HPDE6-E6E7 (cell line): ENCODE measurements at regions not wholly inside any gene's neighbourhood (a gene's known extent, or its start where the extent isn't known, plus 50 kb on each side); places are given as distances from the start of the nearest gene placed in this dataset.
"Not testable (repeated sequence)": the region's sequence is repeated elsewhere in the genome, so short reads cannot be mapped to it uniquely, and the experiment has no call there.

ENCODE experiments used
- DNase-seq: peaks from one replicate; pipeline ENCODE4 v3.0.0; 2011; ENCODE audit warnings: missing footprints; ENCODE audit errors: extremely low spot score

- DNase-seq, result peak; percentile 8
Measured at GRCh38 chr2:150856596-150857281, 369.3 kb upstream of the RND3 start.

GRCh38 chr2:150853263-150853662 is 365.8 kb upstream of the RND3 start:
- no peak for DNase-seq

GRCh38 chr2:150850641-150851040 is 363.2 kb upstream of the RND3 start:
- DNase-seq, result no peak

GRCh38 chr2:150847578-150847977 is 360.1 kb upstream of the RND3 start:
- no peak for DNase-seq

GRCh38 chr2:150846691-150847090 is 359.2 kb upstream of the RND3 start:
- DNase-seq, result no peak

GRCh38 chr2:150832686-150833085 is 345.2 kb upstream of the RND3 start:
- no peak for DNase-seq

GRCh38 chr2:150824118-150824517 is 336.7 kb upstream of the RND3 start:
- DNase-seq, result no peak

GRCh38 chr2:150817422-150817821 is 330.0 kb upstream of the RND3 start:
- DNase-seq, result no peak

- DNase-seq, result no peak
Measured at GRCh38 chr2:150812664-150813367, 325.3 kb upstream of the RND3 start.

GRCh38 chr2:150812066-150812465 is 324.6 kb upstream of the RND3 start:
- DNase-seq, result no peak

GRCh38 chr2:150811259-150811855 is 323.9 kb upstream of the RND3 start:
- DNase-seq, result no peak

GRCh38 chr2:150809103-150809502 is 321.6 kb upstream of the RND3 start:
- no peak for DNase-seq

- DNase-seq, result no peak
Measured at GRCh38 chr2:150806336-150806735, 318.9 kb upstream of the RND3 start.

GRCh38 chr2:150803689-150804398 is 316.4 kb upstream of the RND3 start:
- no peak for DNase-seq

GRCh38 chr2:150802635-150803034 is 315.2 kb upstream of the RND3 start:
- no peak for DNase-seq

GRCh38 chr2:150796236-150796635 is 308.8 kb upstream of the RND3 start:
- DNase-seq, result not testable (repeated sequence)

- no peak for DNase-seq
Measured at GRCh38 chr2:150792780-150793300, 305.4 kb upstream of the RND3 start.

- no peak for DNase-seq
Measured at GRCh38 chr2:150791567-150791966, 304.1 kb upstream of the RND3 start.

GRCh38 chr2:150789376-150789905 is 302.0 kb upstream of the RND3 start:
- no peak for DNase-seq

GRCh38 chr2:150788426-150789140 is 301.1 kb upstream of the RND3 start:
- DNase-seq, result no peak
